CMK (cell line): ENCODE measurements at regions not wholly inside any gene's neighbourhood (a gene's known extent, or its start where the extent isn't known, plus 50 kb on each side); places are given as distances from the start of the nearest gene placed in this dataset.

Experiments used
- DNase-seq: peaks from one replicate; pipeline ENCODE4 v3.0.0-alpha.2; 2010; ENCODE audit warnings: low read depth

DNA sequence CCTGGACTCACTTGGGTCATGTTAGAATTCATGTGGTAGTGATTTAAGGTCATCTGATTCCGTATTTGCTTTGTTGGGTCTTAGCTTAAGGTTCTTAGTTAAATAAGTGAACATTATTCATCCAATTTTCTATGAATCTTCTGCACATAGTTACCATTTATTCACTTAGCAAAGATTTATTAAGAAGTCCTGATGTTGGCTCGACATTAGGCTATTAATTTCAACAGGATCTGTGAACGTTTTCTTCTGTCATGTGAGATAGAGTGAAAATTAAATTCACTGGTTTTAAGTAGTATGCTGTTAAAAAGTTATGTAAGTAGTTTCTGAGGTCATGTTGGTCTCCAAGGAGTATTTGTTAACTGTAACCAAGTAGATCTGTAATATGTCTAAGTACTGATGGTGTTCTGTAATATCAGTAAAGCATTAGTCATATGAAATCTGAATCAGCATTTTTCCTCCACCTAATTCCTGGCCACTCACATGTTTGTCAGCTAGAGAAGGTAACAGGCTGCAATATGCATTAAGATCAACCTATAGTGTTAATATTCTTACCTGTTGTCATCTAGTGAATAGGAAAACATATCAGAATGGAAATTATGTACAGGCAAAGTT, 155.6 kb downstream of the PCDH7 start:
- no peak for DNase-seq

GRCh38 chr4:30879855-30880598, 159.9 kb downstream of the PCDH7 start:
- no peak for DNase-seq

DNA sequence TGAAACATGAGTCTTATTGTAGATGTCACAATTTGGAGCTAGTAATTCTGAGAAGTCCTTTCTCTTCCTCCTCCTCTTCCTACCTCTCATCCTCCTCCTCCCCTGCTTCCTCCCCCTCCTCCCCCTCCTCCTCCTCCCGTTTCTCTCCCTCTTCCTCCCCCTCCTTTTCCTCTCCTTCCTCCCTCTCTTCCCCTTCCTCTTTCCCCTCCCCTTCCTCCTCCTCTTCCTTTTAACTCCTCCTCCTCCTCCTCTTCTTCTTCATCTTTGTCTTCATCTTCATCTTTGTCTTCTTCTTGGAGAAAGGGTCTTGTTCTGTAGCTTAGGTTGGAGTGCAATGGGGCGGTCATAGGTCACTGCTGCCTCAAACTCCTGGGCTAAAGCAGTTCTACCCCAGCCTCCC, 161.8 kb downstream of the PCDH7 start:
- no peak for DNase-seq

GRCh38 chr4:30882443-30882842, 162.3 kb downstream of the PCDH7 start:
- DNase-seq, result no peak

DNA sequence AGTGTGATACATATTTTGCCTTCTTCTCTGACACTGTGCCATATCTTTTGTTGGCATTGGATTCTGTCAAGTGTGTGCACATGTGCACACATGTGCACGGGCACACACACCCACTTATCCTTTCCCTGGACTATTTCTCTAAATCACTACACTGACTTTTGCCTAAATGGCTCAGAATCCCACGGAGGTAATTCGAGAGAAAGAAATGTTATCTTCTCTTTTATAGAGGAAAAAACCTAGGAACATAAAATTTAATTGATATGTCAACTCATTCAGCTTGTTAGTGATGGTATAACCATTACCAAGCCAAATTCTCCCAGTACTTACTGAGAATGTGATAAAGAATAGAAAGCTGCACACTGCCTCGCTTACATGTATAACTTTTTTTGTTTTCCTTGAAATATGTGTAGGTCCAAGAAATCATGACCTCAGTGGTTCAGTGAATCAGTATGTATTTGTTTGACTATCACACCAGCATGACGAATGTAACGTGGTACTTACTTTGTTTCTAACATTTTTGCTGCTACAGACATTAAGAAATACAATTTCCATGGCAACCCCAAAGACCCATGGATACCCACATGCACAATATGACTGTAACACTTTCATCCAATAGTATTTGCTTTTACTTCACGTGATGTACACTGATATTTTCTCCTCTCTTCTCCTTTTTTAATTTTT, 163.0 kb downstream of the PCDH7 start:
- no peak for DNase-seq

GRCh38 chr4:30901461-30902451, 181.6 kb downstream of the PCDH7 start:
- DNase-seq, result no peak

- DNase-seq, result no peak
Observed at GRCh38 chr4:30903502-30904214, 183.5 kb downstream of the PCDH7 start.

- DNase-seq, result no peak
Observed at GRCh38 chr4:30904215-30904555, 184.0 kb downstream of the PCDH7 start.

DNA sequence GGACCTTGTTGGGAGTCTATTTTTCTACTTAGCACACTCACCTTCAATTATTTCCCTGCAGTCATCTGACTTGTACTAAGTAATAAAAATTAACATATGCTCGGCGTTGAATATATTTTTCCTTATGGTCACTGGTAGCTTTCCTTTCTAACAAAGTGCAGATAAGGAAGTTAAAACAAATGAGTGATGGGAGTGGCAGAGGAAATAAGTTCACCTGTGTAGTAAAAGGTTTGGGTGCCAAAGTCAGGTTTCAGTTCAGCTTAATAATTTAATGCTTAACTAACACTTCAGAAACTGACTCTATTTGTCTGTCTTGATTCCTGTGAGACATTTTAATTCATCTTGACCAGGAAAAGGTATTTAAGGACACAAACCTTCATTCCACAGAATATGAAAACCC, 184.4 kb downstream of the PCDH7 start:
- DNase-seq, result no peak

GRCh38 chr4:30912098-30912714, 192.0 kb downstream of the PCDH7 start:
- no peak for DNase-seq

GRCh38 chr4:30916337-30917274, 196.4 kb downstream of the PCDH7 start:
- no peak for DNase-seq

- DNase-seq, result no peak
Observed at GRCh38 chr4:30917946-30918345, 197.8 kb downstream of the PCDH7 start.

DNA sequence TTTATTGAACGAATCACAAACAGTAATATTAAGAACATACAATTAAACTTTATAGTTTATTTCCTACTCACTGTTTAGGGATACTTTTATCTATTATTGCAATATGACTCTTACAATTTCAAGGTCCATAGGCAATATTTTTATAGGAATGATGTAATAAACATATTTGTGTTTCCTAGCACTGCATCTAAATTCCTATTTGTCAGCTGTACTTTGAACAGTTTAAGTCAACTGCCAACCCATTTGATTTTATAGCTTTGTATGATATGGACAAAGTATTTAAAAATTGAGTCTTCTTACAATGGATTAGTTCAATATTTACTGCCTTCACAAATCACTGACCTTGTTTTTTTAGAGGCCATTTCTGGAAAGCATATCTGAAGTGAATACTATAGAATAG, 199.3 kb downstream of the PCDH7 start:
- no peak for DNase-seq

- no peak for DNase-seq
Observed at GRCh38 chr4:30920043-30920442, 199.9 kb downstream of the PCDH7 start.

- no peak for DNase-seq
Observed at GRCh38 chr4:30922625-30923024, 202.5 kb downstream of the PCDH7 start.

DNA sequence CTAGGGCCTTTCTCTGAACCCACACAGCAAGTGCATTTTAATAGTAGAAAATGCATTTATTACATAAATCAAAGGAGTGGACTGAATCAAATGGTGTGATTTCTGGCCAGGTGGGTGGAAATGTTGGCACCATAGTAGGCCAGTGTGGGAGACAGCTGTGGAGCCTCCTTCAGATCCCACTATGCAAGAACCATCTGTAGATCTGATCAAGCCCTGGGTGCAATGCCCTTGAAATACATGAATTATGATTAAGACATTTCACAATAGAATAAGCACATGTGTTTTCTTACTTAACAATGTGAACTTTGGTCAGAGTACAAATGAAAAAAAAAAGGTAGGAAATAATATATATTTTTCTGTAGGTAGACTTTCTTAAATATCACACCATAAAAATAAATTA, 204.3 kb downstream of the PCDH7 start:
- no peak for DNase-seq

DNA sequence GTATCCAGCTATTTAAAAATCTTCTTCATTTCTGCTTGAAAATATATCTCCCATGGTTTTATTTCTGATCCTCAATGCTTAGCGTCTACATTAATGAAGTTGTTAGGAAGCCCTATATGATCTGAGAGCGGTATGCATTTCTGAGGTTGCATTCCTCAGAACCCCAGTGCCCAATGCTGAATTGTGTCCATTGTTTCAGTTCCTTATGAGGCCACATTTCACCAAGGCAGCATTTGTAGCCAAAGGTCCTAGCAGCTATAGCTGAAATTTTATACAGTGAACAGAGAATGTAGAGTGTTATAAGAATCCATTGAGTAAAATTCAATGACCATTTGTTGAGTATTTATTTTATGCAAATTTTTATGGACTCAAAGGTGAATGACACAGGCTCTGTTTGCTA, 209.5 kb downstream of the PCDH7 start:
- DNase-seq, result no peak

GRCh38 chr4:30930276-30930675, 210.1 kb downstream of the PCDH7 start:
- no peak for DNase-seq

GRCh38 chr4:30932581-30932980, 212.4 kb downstream of the PCDH7 start:
- no peak for DNase-seq

DNA sequence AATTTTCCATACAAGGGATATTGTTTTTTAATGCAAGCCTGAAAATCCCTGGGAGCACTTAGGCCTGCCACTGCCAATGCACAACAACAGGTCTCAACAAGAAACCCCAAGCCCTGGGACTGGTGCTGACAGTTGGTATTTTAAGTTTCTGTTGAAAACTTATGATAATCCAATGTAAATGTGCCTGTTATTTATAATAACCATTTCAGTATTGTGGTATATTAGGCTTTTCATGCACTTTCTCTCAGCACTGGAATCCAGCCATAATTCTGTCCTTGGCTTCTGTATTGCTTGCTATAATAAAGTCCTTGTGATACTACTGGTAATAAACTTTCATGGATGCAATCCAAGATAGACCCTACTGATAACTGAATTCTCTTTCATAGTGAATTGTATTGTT, 218.9 kb downstream of the PCDH7 start:
- DNase-seq, result no peak
